Muscle of leg (tissue), 3 donors: ENCODE measurements at regions not wholly inside any gene's neighbourhood (a gene's known extent, or its start where the extent isn't known, plus 50 kb on each side); places are given as distances from the start of the nearest gene placed in this dataset.

Experiments
- DNase-seq: peaks from one replicate; pipeline ENCODE4 v3.0.0; 2013
- H3K27ac ChIP-seq: one replicate; pipeline ENCODE4 v1.5.1; 2013; ENCODE audit warnings: mild to moderate bottlenecking, low read length, control low read depth
- H3K27me3 ChIP-seq: one replicate; pipeline ENCODE4 v1.6.1; 2013; ENCODE audit warnings: low read length; ENCODE audit not compliant: control insufficient read depth, insufficient read depth
- H3K36me3 ChIP-seq: one replicate; pipeline ENCODE4 v1.6.1; 2013; ENCODE audit warnings: low read length; ENCODE audit not compliant: control insufficient read depth, insufficient read depth
- H3K4me1 ChIP-seq: one replicate; pipeline ENCODE4 v1.6.1; 2013; ENCODE audit warnings: low read length; ENCODE audit not compliant: control insufficient read depth, insufficient read depth
- H3K4me3 ChIP-seq: one replicate; pipeline ENCODE4 v1.5.1; 2013; ENCODE audit warnings: low read length, control low read depth
- H3K9me3 ChIP-seq: replicated peaks from 2 replicates; pipeline ENCODE4 v1.6.1; 2013; ENCODE audit warnings: low read depth, low read length; ENCODE audit not compliant: control insufficient read depth
- WGBS: methylation state at CpG from one replicate; pipeline ENCODE4 v1.1.5; 2013; ENCODE audit warnings: missing lambda C conversion rate; ENCODE audit not compliant: insufficient coverage; 5-methylcytosine and 5-hydroxymethylcytosine counted together

DNA sequence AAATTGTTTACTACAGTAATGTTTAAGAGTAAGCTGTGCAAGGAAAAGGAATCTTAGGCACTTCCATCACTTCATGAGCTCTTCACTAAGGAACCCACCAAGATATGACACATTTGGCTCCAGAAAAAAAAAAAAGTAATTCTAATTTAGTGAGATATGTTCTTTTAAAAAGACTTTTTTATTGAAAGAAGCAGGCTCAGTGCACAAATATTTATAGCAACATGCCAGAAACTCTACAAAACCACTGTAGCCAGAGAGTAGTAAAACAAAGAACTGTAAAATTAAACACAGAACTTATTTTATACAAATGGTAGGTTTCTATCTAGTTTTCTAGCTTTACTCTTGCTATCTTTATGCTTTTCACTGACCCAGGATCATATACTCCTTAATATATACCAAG lies 434.6 kb upstream of the ADGRL2 start:
- Histone ChIP-seq H3K27ac (no peak overlapping the region), H3K27me3 (no peaks in the 10 kb centered on the region), H3K4me3 (no peak overlapping the region), H3K9me3 (no peaks in the 10 kb centered on the region), H3K4me1 (no peaks in the 10 kb centered on the region), H3K36me3 (no peaks in the 10 kb centered on the region)
- peak; percentile 54 for DNase-seq

- Histone ChIP-seq H3K4me1 (no peaks in the 10 kb centered on the region), H3K4me3 (no peak overlapping the region), H3K27me3 (no peaks in the 10 kb centered on the region), H3K9me3 (no peaks in the 10 kb centered on the region), H3K36me3 (no peaks in the 10 kb centered on the region), H3K27ac (no peak overlapping the region)
- no peak for DNase-seq
- no CpG with 5 or more reads among the region's 1 CpG for WGBS
These were observed 436.6 kb upstream of the ADGRL2 start for GRCh38 chr1:81364088-81364487.

GRCh38 chr1:81358151-81358550 lies 442.6 kb upstream of the ADGRL2 start:
- Histone ChIP-seq H3K27me3 (no peaks in the 10 kb centered on the region), H3K4me3 (no peak overlapping the region), H3K4me1 (no peaks in the 10 kb centered on the region), H3K9me3 (no peaks in the 10 kb centered on the region), H3K27ac (no peak overlapping the region), H3K36me3 (no peaks in the 10 kb centered on the region)
- 100% methylated on average over 1 of the region's 1 CpG for WGBS
- no peak for DNase-seq

- Histone ChIP-seq H3K9me3 (no peaks in the 10 kb centered on the region), H3K27ac (no peak overlapping the region), H3K4me3 (no peak overlapping the region), H3K4me1 (no peaks in the 10 kb centered on the region), H3K27me3 (no peaks in the 10 kb centered on the region), H3K36me3 (no peaks in the 10 kb centered on the region)
- no peak for DNase-seq
- 71% methylated on average over 4 of the region's 5 CpGs for WGBS
These were observed 448.9 kb upstream of the ADGRL2 start for GRCh38 chr1:81351864-81352263.

- Histone ChIP-seq H3K4me1 (no peaks in the 10 kb centered on the region), H3K36me3 (no peaks in the 10 kb centered on the region), H3K9me3 (no peaks in the 10 kb centered on the region), H3K27ac (no peak overlapping the region), H3K4me3 (no peak overlapping the region), H3K27me3 (no peaks in the 10 kb centered on the region)
- DNase-seq: no peak
- no CpG with 5 or more reads among the region's 3 CpGs for WGBS
These were observed 451.4 kb upstream of the ADGRL2 start for GRCh38 chr1:81349194-81349965.

DNA sequence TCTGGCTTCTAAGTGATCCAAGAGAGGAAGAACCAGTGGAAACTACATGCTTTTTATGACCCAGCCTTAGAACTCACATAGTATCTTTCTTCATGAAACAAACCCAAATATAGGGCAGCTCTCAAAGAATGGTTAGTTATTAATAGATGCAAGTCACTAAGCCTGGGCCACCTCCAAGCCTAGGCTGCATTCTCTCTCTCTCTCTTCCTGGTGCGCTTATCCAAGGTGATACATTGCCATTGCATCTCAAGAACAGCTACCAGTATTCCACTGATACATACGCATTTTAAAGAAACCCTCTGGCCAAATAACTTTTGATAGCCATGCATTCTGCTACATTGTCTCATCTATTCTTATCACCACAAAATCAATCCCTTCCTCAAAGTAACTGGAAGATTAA lies 455.6 kb upstream of the ADGRL2 start:
- Histone ChIP-seq H3K4me1 (no peaks in the 10 kb centered on the region), H3K4me3 (no peak overlapping the region), H3K9me3 (no peaks in the 10 kb centered on the region), H3K27ac (no peak overlapping the region), H3K36me3 (no peaks in the 10 kb centered on the region), H3K27me3 (no peaks in the 10 kb centered on the region)
- 100% methylated on average over 1 of the region's 2 CpGs for WGBS
- no peak for DNase-seq

- Histone ChIP-seq H3K27ac (no peak overlapping the region), H3K4me3 (no peak overlapping the region), H3K27me3 (no peaks in the 10 kb centered on the region), H3K4me1 (no peaks in the 10 kb centered on the region), H3K9me3 (no peaks in the 10 kb centered on the region), H3K36me3 (no peaks in the 10 kb centered on the region)
- no CpG with 5 or more reads among the region's 2 CpGs for WGBS
- peak; percentile 29 for DNase-seq
These were observed 460.5 kb upstream of the ADGRL2 start for GRCh38 chr1:81340239-81340638.

DNA sequence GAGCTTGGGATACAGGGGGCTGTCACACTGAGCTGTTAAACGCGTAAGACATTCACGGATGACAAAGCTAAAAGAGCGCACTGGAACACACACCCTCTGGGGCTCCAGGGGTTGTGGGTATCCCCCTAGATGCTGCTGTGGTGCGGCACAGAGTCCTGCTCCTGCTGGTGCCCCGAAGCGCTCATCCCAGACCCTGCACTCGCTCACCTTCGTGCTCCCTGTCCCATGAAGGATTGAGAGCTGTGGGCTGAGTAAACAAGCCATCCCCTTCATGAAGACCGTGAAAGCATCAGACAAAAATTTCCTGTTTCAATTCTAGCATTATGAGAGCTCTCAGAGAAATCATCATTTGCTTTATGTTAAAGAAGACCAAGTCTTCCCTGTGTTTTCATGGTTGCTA lies 463.5 kb upstream of the ADGRL2 start:
- WGBS: 96% methylated on average over 7 of the region's 10 CpGs
- no peak overlapping the region for H3K4me3 ChIP-seq
- H3K27me3 ChIP-seq: no peaks in the 10 kb centered on the region
- H3K27ac ChIP-seq: no peak overlapping the region
- no peaks in the 10 kb centered on the region for H3K4me1 ChIP-seq
- H3K36me3 ChIP-seq: no peaks in the 10 kb centered on the region
- DNase-seq: no peak
- H3K9me3 ChIP-seq: no peaks in the 10 kb centered on the region

- Histone ChIP-seq H3K27me3 (no peaks in the 10 kb centered on the region), H3K4me1 (no peaks in the 10 kb centered on the region), H3K4me3 (no peak overlapping the region), H3K9me3 (no peaks in the 10 kb centered on the region), H3K36me3 (no peaks in the 10 kb centered on the region), H3K27ac (no peak overlapping the region)
- no peak for DNase-seq
- no CpG with 5 or more reads among the region's 2 CpGs for whole genome bisulfite sequencing
These were observed 464.9 kb upstream of the ADGRL2 start for GRCh38 chr1:81335876-81336275.

- Histone ChIP-seq H3K4me3 (no peak overlapping the region), H3K27ac (no peak overlapping the region), H3K36me3 (no peaks in the 10 kb centered on the region), H3K9me3 (no peaks in the 10 kb centered on the region), H3K4me1 (no peaks in the 10 kb centered on the region), H3K27me3 (no peaks in the 10 kb centered on the region)
- no CpG with 5 or more reads among the region's 2 CpGs for WGBS
- no peak for DNase-seq
These were observed 470.2 kb upstream of the ADGRL2 start for GRCh38 chr1:81330521-81330920.

- Histone ChIP-seq H3K4me3 (no peak overlapping the region), H3K36me3 (no peaks in the 10 kb centered on the region), H3K27me3 (no peaks in the 10 kb centered on the region), H3K4me1 (no peaks in the 10 kb centered on the region), H3K27ac (no peak overlapping the region), H3K9me3 (no peaks in the 10 kb centered on the region)
- no peak for DNase-seq
These were observed 470.6 kb upstream of the ADGRL2 start for GRCh38 chr1:81330111-81330510.
